Forelimb muscle (tissue), 1 donor: ENCODE measurements at regions not wholly inside any gene's neighbourhood (a gene's known extent, or its start where the extent isn't known, plus 50 kb on each side); places are given as distances from the start of the nearest gene placed in this dataset.
A peak's percentile ranks its signal among the peaks of the same experiment; 100 is the strongest.

ENCODE experiments used
- DNase-seq: peaks from one replicate; pipeline ENCODE4 v3.0.0-alpha.2; 2013; ENCODE audit warnings: low read depth

GRCh38 chr6:145233955-145234354, 501.4 kb downstream of the EPM2A start:
- DNase-seq, result no peak

GRCh38 chr6:145235207-145235606, 500.1 kb downstream of the EPM2A start:
- no peak for DNase-seq

GRCh38 chr6:145238787-145239186, 496.5 kb downstream of the EPM2A start:
- DNase-seq, result no peak

GRCh38 chr6:145241039-145241438, 494.3 kb downstream of the EPM2A start:
- DNase-seq, result no peak

- no peak for DNase-seq
Measured at GRCh38 chr6:145241721-145242120, 493.6 kb downstream of the EPM2A start.

- no peak for DNase-seq
Measured at GRCh38 chr6:145244349-145245100, 490.8 kb downstream of the EPM2A start.

- DNase-seq, result no peak
Measured at GRCh38 chr6:145245119-145245518, 490.2 kb downstream of the EPM2A start.

GRCh38 chr6:145247692-145248419, 487.5 kb downstream of the EPM2A start:
- DNase-seq, result no peak

GRCh38 chr6:145250436-145250835, 484.9 kb downstream of the EPM2A start:
- DNase-seq, result no peak

GRCh38 chr6:145252737-145253136, 482.6 kb downstream of the EPM2A start:
- DNase-seq, result no peak

- no peak for DNase-seq
Measured at GRCh38 chr6:145254649-145255401, 480.5 kb downstream of the EPM2A start.

- peak; percentile 34 for DNase-seq
Measured at GRCh38 chr6:145257704-145258103, 477.6 kb downstream of the EPM2A start.

GRCh38 chr6:145258122-145258521, 477.2 kb downstream of the EPM2A start:
- no peak for DNase-seq

GRCh38 chr6:145260484-145261175, 474.7 kb downstream of the EPM2A start:
- DNase-seq, result no peak

GRCh38 chr6:145261758-145262157, 473.6 kb downstream of the EPM2A start:
- DNase-seq, result no peak

- no peak for DNase-seq
Measured at GRCh38 chr6:145262771-145263170, 472.5 kb downstream of the EPM2A start.

GRCh38 chr6:145263778-145264211, 471.5 kb downstream of the EPM2A start:
- DNase-seq, result no peak

- DNase-seq, result no peak
Measured at GRCh38 chr6:145266432-145267075, 468.8 kb downstream of the EPM2A start.

- no peak for DNase-seq
Measured at GRCh38 chr6:145267076-145267867, 468.0 kb downstream of the EPM2A start.

- DNase-seq, result no peak
Measured at GRCh38 chr6:145270464-145270863, 464.9 kb downstream of the EPM2A start.
